Jurkat, Clone E6-1 (cell line): ENCODE measurements at regions not wholly inside any gene's neighbourhood (a gene's known extent, or its start where the extent isn't known, plus 50 kb on each side); places are given as distances from the start of the nearest gene placed in this dataset.

Experiments used
- DNase-seq: peaks from one replicate; pipeline ENCODE4 v3.0.0-alpha.2; 2011; ENCODE audit warnings: low read depth, low spot score
- H3K4me3 ChIP-seq: 2 replicates; pipeline ENCODE4 v1.5.1; 2011; ENCODE audit warnings: mild to moderate bottlenecking, low read length, control low read depth, moderate library complexity

DNA sequence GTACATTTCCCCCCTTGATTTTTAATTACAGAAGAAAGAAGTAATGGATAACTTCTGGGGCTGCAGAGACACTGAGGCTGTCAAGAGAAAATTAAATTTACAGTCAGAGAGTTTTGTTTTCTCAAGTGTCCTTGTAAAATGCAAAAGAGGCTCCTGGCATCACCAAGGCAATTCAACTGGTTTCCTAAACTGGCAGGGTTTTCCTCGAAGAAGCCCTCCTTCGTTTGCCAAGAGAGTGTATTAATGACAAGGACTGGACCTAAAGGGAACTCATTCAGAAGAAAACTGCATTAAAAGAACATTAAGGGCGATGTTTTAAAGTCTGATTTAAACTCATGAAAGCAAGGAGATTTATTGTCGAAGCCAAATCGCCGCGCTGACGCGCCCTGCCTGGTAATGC lies 476.9 kb downstream of the ZSWIM6 start:
- no peak overlapping the region for H3K4me3 ChIP-seq
- DNase-seq: no peak

DNA sequence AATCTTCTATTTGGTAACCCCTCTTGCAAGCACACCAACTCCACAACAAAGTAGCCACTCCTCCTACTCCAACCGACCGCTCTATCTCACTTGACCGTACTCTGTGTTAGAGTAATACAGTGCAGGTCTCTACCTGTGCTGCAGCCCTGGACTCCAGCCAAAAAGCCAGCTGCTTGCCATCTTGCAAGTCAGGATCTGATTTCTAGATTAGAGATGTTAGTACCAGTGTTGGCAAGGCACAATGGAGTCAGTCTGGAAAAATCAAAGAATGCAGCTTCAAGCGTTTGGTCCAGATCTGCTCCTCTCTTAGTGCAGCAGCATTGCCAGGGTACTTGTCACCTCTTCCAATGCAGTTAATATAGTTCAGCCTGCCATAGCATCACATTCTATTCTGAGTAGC lies 477.6 kb downstream of the ZSWIM6 start:
- no peak for DNase-seq

GRCh38 chr5:61811052-61811451 lies 479.0 kb downstream of the ZSWIM6 start:
- no peak overlapping the region for H3K4me3 ChIP-seq
- DNase-seq: no peak

More for the DNA sequence above, 477.6 kb downstream of the ZSWIM6 start:
- H3K4me3 ChIP-seq: no peak overlapping the region

GRCh38 chr5:61813361-61813760 lies 481.3 kb downstream of the ZSWIM6 start:
- H3K4me3 ChIP-seq: no peak overlapping the region
- no peak for DNase-seq

- DNase-seq: no peak
- H3K4me3 ChIP-seq: no peak overlapping the region
Measured at GRCh38 chr5:61815339-61815738, 483.3 kb downstream of the ZSWIM6 start.

GRCh38 chr5:61816146-61816545 lies 484.1 kb downstream of the ZSWIM6 start:
- H3K4me3 ChIP-seq: no peak overlapping the region
- no peak for DNase-seq

DNA sequence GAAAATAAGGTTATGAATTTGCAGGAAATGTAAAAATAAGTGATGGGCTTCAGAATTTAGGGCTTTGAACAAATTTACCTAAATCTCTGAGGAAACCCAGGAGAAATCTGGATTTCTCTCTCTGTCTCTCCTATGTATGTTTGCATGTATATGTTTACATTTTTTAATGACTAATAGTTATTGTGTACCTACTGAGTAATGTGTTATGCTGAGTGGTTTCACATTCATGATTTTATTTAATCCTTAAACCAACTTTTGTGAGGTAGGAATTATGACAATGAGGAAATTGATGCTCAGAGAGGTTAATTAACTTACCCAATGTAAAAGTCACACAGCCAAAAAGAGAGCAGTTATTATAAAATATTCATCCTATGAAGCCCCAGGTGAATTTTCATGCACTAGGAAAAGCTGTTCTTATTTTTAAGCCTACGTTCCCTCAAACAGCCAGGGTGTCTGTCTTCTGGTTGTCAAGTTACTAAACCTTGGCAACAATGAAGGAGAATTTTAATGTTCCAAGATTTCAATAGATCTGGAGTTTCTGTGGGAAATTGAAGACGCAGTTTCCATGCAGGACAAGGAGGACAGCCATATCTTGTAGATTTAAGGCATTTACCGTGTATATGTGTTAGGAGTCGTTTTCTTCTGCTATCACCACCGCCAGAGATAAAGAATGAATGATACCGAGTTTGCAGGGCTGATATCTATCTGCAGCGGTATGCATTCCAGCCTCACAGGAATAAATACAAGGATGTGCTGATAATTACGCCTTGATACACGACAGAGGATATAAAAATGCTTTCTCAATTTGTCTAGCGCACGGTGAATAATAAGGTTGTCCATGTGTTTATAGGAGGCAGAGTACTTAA lies 484.8 kb downstream of the ZSWIM6 start:
- DNase-seq: no peak
- no peak overlapping the region for H3K4me3 ChIP-seq

DNA sequence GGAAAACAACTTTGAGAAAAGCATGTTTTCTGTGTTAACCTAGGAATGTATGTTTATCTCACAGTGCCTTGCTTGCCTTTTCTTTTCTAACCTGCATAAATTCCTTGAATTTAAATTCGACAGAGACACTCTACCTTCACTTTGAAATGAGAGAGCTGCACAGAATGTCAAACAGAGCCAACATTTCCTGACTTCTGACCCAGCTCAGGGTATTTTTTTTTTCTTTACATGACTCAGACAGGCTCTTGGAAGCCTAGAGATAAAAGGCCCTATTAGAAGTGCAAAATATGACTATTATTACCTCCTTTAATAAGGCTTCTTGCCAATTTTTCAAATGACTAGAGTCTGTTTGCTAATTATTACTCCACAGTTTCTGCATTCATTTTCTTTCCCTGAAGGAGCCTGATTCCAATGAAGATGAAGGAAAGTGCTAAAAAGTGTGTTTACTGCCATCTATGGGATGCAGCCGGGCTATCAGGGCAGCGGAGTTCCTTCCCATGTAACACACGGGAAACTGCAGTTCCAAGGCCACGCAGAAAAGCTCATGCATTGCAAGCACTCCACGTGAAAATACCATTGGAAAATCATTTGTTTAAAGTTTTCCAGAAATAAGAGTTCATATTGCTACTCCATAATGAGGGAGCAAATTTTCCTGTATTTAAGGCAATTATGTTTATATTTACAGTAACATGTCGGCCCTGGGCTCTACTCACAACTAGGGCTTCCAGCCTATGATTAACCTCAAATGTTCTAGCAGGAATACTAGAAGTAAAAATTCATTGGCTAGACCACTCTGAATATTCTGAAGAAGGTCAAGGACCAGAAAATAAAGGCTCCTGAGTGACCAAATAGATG lies 485.6 kb downstream of the ZSWIM6 start:
- no peak overlapping the region for H3K4me3 ChIP-seq
- no peak for DNase-seq

DNA sequence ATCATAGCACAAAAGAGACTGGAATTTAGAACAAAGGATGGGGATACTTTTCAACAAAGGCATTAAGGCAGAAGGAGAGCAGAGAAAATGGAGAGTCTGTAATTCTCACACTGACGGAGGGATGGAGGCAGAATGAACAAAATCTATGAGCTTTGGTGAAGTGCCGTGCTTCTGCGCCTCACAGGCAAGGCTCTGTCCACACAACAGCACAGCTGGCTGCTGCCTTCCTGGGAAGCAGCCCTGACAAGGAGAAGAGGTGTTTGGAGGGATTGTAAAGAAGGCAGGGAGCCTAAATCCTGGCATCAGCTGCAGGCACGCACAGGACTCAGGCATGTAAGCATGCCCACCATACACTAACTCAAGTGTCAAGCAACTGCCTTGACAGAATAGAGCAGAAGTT lies 485.2 kb upstream of the KIF2A start:
- DNase-seq: no peak
- no peak overlapping the region for H3K4me3 ChIP-seq

DNA sequence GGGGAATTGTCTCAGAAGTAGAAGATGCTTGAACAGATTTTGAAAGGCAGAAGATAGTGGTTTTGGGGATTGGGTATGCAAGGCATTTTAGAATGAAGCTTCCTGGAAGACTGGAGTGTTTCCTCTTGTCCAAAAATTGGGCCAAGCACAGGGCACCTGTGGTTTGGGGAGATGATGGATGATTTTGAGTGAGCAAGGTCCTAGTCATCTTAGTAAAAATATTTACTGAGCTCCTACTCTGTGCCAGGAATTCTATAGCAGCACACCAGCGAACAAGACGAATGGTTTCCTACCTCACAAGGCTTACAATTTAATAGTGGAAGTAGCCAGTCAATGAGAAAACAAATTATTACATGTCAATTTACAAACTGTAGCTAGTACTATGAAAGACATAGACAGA lies 484.4 kb upstream of the KIF2A start:
- DNase-seq: no peak
- no peak overlapping the region for H3K4me3 ChIP-seq

DNA sequence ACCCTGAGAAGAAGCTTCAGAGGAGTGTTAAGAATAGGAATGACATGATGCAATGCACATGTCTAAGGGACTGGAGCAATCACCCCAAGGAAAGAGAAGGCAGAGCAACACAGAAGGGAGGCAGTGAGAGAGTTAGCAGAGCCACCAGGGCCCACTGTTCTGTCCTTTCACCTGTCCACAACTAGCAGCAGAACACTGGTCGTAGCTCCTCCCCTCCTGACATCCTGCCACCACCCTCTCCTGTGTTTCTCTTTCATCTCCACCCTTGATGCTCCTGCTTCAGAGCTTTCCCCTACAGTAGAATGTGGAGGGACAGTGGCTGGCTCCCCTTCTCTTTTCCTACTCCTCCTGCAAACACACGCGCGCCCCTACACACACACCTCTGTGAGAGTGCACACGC lies 483.4 kb upstream of the KIF2A start:
- DNase-seq: no peak
- no peak overlapping the region for H3K4me3 ChIP-seq

DNA sequence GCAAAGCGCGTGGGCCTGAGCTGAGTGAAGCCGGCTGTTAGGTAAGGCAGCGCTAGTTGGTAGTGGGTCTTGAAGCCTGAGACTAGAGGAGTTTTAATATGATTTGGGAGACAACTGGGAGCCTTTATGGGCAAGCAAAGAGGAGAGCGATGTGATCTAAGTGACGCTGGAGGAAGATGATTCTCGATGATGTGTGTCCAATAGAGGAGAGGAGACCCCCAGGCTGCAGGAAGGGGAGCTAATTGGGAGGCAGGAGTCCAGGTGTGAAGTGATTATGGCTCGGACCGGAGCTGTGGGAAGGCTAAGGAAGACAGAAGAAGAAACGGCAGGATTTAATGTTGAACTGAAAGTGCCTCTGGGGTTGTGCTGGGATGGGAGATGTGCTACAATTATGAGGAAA lies 482.9 kb upstream of the KIF2A start:
- no peak for DNase-seq
- H3K4me3 ChIP-seq: no peak overlapping the region

GRCh38 chr5:61823781-61824180 lies 482.2 kb upstream of the KIF2A start:
- no peak overlapping the region for H3K4me3 ChIP-seq
- DNase-seq: no peak

DNA sequence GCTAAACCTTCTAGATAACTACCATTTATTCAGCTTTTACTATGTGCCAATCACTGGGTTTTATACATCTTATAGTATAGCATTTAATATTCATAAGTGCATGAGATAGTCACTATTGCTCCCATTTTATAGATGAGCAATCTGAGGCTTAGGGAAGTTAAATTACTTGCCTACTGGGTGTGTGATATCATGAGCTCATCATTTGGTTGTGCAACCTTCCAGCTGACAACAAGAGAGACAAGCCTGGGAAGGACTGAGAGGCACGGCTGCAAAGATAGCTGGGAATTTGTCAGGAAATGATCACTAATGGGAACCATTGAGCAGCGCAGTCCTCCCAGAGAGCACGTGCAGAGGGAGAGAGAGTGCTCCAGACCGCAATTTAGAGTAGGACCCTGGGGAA lies 481.6 kb upstream of the KIF2A start:
- DNase-seq: no peak
- no peak overlapping the region for H3K4me3 ChIP-seq

- H3K4me3 ChIP-seq: no peak overlapping the region
- DNase-seq: no peak
Measured at GRCh38 chr5:61827445-61827975, 478.5 kb upstream of the KIF2A start.

- no peak for DNase-seq
- no peak overlapping the region for H3K4me3 ChIP-seq
Measured at GRCh38 chr5:61828856-61829255, 477.1 kb upstream of the KIF2A start.

DNA sequence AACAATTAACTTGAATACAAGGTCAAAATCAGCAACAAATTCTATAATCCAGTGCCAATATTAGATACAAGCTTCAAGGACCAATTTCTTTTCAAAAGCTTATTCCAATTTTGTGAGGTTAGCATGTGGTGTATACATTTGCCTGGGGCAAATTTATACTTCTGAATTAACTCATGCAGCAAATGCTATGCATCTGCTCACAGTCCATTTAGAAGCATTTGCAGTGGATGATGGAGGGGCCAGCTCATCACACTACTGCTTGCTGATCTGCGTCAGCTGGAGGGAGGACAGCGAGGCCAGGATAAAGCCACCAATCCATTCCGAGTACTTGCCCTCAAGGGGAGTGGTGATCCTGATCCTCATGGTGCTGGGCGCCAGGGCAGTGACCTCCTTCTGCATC lies 474.3 kb upstream of the KIF2A start:
- no peak for DNase-seq
- H3K4me3 ChIP-seq: no peak overlapping the region

DNA sequence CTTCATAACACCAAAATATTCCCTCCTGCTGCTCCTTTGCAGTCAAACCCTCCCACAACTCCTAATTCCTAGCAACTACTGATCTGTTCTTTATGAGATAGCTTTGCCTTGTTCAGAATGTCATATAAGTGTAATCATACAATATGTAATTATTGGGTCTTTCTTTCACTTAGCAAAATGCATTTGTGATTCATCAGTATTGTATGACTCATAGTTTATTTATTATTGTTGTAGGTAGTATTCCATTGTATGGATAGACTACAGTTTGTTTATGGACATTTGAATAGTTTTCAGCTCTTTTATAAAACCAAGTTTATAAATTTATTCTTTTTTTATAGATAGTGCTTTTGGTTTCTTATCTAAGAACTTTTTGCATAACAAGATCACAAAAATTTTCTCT lies 468.2 kb upstream of the KIF2A start:
- DNase-seq: no peak
- H3K4me3 ChIP-seq: no peak overlapping the region

GRCh38 chr5:61840361-61840760 lies 465.6 kb upstream of the KIF2A start:
- DNase-seq: no peak
- H3K4me3 ChIP-seq: no peak overlapping the region

DNA sequence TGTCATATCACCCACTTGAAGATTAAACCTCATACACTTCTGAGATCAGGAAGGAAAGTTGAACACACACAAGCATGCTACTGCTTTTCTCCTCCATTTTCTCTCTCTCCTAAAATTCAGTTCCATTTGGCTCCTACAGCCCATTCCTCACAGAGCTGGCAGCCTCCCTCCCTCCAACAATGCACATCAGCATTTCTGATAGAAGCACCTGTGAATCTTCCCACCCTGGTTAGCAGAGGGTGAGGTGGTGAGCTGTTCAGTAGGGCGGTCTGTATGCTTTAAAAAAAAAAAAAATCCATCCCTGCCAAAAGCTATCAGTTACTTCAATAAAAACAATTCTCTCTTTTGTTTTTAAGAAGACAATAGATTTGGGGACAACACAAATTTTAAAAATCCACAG lies 463.2 kb upstream of the KIF2A start:
- no peak for DNase-seq
- H3K4me3 ChIP-seq: no peak overlapping the region
